Karpas-422 (cell line): ENCODE measurements at regions not wholly inside any gene's neighbourhood (a gene's known extent, or its start where the extent isn't known, plus 50 kb on each side); places are given as distances from the start of the nearest gene placed in this dataset.

Experiments
- DNase-seq: peaks from one replicate; pipeline ENCODE4 v3.0.0-alpha.2; 2015
- H2AFZ ChIP-seq: fragments of 200-600 bp; sonication (generic); 2 replicates; pipeline ENCODE4 v1.6.1; 2014; ENCODE audit warnings: antibody characterized with exemption, low read length, mixed read lengths
- H3K27ac ChIP-seq: fragments of 200-600 bp; sonication (generic); 2 replicates; pipeline ENCODE4 v1.5.1; 2014; ENCODE audit warnings: mild to moderate bottlenecking, low read length, moderate library complexity
- H3K27me3 ChIP-seq: fragments of 200-600 bp; sonication (generic); 2 replicates; pipeline ENCODE4 v1.6.1; 2014; ENCODE audit warnings: low read length, mixed read lengths
- H3K36me3 ChIP-seq: fragments of 200-600 bp; sonication (generic); 2 replicates; pipeline ENCODE4 v1.6.1; 2014; ENCODE audit warnings: low read length, mixed read lengths; ENCODE audit not compliant: insufficient read depth
- H3K4me1 ChIP-seq: fragments of 200-600 bp; sonication (generic); 2 replicates; pipeline ENCODE4 v1.6.1; 2014; ENCODE audit warnings: mild to moderate bottlenecking, low read length, mixed read lengths
- H3K4me2 ChIP-seq: fragments of 200-600 bp; sonication (generic); 2 replicates; pipeline ENCODE4 v1.6.1; 2014; ENCODE audit warnings: low read length, low read depth, mild to moderate bottlenecking; ENCODE audit not compliant: poor library complexity, severe bottlenecking
- H3K4me3 ChIP-seq: fragments of 200-600 bp; sonication (generic); 2 replicates; pipeline ENCODE4 v1.5.1; 2014; ENCODE audit warnings: mild to moderate bottlenecking, antibody characterized with exemption, low read length, mixed read lengths
- H3K79me2 ChIP-seq: fragments of 200-600 bp; sonication (generic); 2 replicates; pipeline ENCODE4 v1.6.1; 2014; ENCODE audit warnings: mild to moderate bottlenecking, low read length, mixed read lengths
- H3K9ac ChIP-seq: fragments of 200-600 bp; sonication (generic); 2 replicates; pipeline ENCODE4 v1.6.0; 2014; ENCODE audit warnings: low read length
- H3K9me2 ChIP-seq: fragments of 200-600 bp; sonication (generic), shearing (Covaris generic); replicated peaks from 2 replicates; pipeline ENCODE4 v1.6.0; 2014; ENCODE audit warnings: mild to moderate bottlenecking, low read length, moderate library complexity; ENCODE audit not compliant: insufficient read depth
- H3K9me3 ChIP-seq: fragments of 300-700, 200-600 bp; sonication (generic); 2 replicates; pipeline ENCODE4 v1.6.1; 2014; ENCODE audit warnings: low read length, mixed read lengths
- H4K20me1 ChIP-seq: fragments of 200-600 bp; sonication (generic); 2 replicates; pipeline ENCODE4 v1.6.1; 2014; ENCODE audit warnings: mild to moderate bottlenecking, antibody characterized with exemption, low read length, low read depth; ENCODE audit not compliant: insufficient read depth

DNA sequence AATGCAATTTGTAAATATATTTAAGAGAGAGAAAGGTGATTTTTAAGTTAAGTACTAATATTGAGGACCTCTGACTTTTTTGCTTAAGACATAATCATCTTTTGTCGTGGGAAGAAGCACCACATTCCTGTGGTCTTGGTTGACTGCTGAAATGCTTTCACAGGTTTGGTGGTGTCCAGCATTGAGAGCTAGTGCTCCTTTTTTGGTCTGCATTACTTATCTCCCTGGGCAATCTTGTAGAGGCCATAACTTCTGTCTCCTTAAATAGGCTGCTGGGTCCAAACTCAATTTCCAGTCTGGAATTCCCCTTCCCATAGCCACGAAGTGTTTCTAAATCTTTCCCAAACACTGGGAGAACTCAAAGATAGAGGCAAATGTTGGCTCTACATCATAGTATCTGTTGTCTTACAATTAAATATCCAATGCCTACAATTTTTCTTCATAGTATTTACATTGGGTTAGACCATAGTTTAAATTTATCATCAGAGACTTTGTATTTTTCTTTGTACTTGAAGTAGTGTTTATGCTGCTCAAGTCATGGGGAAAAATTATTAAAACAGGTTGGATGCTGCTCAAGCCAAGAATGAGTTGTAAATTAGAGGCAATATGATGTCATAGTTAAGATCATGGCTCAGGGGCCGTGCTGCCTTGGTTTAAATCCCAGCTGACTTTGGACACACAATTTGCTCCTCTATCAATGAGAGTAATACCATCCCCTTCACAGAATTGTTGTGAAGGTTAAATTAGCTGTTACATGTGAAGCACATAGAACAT, 105.6 kb downstream of the POSTN start:
- no peaks in the 10 kb centered on the region for H4K20me1 ChIP-seq
- no peaks in the 10 kb centered on the region for H3K4me1 ChIP-seq
- H3K36me3 ChIP-seq = no peaks in the 10 kb centered on the region
- no peak overlapping the region for H3K4me3 ChIP-seq
- no peak overlapping the region for H2AFZ ChIP-seq
- H3K79me2 ChIP-seq = no peaks in the 10 kb centered on the region
- no peak for DNase-seq
- H3K9me2 ChIP-seq = no peaks in the 10 kb centered on the region
- peaks cover 2% of the 10 kb centered on the region; the same call in 1 of the 2 replicates for H3K27me3 ChIP-seq
- H3K4me2 ChIP-seq = no peak overlapping the region
- no peaks in the 10 kb centered on the region for H3K9me3 ChIP-seq
- H3K9ac ChIP-seq = no peak overlapping the region
- H3K27ac ChIP-seq = no peak overlapping the region

DNA sequence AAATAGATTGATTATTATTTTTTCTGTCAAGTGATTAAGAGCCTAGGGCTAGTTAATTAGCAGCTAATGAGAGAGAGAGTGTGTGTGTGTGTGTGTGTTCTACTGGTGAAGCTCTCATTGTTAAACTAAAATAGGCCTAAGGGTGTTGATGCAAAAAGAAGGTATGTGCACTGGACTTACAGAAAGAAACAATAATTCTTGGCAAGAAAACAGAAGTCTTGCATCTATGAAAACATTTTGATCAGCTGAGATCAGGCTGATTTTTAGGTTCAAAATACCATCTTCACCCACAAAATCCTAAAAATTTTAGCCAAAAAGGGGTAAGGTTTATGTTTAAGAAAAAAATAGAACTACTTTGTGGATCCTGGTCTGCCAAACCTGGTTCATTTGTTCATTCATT, 106.5 kb downstream of the POSTN start:
- Histone ChIP-seq H3K79me2 (no peaks in the 10 kb centered on the region), H3K9me2 (no peaks in the 10 kb centered on the region)

DNA sequence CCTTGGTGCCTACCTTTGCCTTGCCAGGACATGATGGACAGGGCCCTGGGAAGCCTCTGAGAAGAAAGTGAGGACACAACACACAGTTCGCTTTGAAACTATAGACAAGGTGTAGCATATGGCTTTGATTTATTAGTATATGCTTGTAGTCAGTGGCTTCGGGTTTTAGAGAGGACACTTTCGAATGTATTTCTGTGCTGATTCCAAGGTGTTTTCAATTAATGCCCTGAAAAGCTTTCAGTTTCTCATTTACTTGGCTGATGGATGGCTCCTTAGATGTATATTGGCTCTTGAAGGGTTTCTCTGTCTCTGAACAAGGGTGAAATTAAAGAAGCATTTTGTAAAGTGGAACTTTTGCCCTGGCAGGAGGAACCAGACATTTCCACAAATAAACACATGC, 106.9 kb downstream of the POSTN start:
- Histone ChIP-seq H3K4me1 (no peaks in the 10 kb centered on the region), H3K4me3 (no peak overlapping the region)

More for the DNA sequence above, 106.5 kb downstream of the POSTN start:
- Histone ChIP-seq H4K20me1 (no peaks in the 10 kb centered on the region), H3K36me3 (no peaks in the 10 kb centered on the region), H3K9ac (no peak overlapping the region), H3K27me3 (peaks cover 2% of the 10 kb centered on the region; the same call in 1 of the 2 replicates), H3K4me1 (no peaks in the 10 kb centered on the region), H2AFZ (no peak overlapping the region), H3K27ac (no peak overlapping the region), H3K4me2 (no peak overlapping the region), H3K4me3 (no peak overlapping the region), H3K9me3 (no peaks in the 10 kb centered on the region)
- DNase-seq = no peak

DNA sequence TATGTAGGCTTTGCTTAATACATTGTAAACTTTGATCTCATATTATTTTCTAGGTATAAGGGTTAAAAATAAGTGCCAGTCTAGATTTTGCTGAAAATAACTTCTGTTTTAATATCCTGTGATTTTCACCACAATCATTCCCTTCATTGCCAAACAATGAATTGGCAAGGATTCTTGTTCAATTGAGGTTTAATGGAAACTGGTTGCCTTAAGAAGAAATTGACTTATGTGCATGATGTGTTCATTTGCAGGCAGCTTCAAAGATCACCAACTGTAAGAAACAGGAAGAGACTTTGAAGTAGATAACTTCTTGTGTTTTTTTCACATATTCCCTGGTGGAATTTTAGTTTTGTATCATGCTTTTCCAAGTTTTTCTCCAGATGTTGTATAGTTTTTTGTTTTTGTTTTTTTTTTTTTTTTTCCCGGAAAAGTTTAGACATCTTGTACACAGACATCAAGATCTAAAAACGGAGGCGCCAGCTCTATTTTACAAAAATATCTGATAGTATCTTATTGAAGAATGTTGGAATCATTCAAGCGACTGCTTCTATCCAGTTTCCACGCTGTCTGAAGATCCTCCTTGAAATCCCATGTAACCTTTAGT, 108.3 kb downstream of the POSTN start:
- H3K27me3 ChIP-seq = peaks cover 2% of the 10 kb centered on the region; the same call in 1 of the 2 replicates
- H3K9ac ChIP-seq = no peak overlapping the region
- no peaks in the 10 kb centered on the region for H3K79me2 ChIP-seq
- H3K4me1 ChIP-seq = no peaks in the 10 kb centered on the region
- H3K9me2 ChIP-seq = no peaks in the 10 kb centered on the region
- DNase-seq = no peak
- no peak overlapping the region for H3K4me3 ChIP-seq
- no peak overlapping the region for H2AFZ ChIP-seq
- no peaks in the 10 kb centered on the region for H3K9me3 ChIP-seq
- H3K36me3 ChIP-seq = no peaks in the 10 kb centered on the region
- no peak overlapping the region for H3K27ac ChIP-seq
- no peaks in the 10 kb centered on the region for H4K20me1 ChIP-seq
- no peak overlapping the region for H3K4me2 ChIP-seq

More for the DNA sequence above, 106.9 kb downstream of the POSTN start:
- H2AFZ ChIP-seq = no peak overlapping the region
- DNase-seq = no peak
- H3K27ac ChIP-seq = no peak overlapping the region
- H3K4me2 ChIP-seq = no peak overlapping the region
- H3K9me3 ChIP-seq = no peaks in the 10 kb centered on the region
- no peaks in the 10 kb centered on the region for H3K36me3 ChIP-seq
- H3K9ac ChIP-seq = no peak overlapping the region
- no peaks in the 10 kb centered on the region for H3K79me2 ChIP-seq
- H3K9me2 ChIP-seq = no peaks in the 10 kb centered on the region
- H3K27me3 ChIP-seq = peaks cover 2% of the 10 kb centered on the region; the same call in 1 of the 2 replicates
- H4K20me1 ChIP-seq = no peaks in the 10 kb centered on the region

DNA sequence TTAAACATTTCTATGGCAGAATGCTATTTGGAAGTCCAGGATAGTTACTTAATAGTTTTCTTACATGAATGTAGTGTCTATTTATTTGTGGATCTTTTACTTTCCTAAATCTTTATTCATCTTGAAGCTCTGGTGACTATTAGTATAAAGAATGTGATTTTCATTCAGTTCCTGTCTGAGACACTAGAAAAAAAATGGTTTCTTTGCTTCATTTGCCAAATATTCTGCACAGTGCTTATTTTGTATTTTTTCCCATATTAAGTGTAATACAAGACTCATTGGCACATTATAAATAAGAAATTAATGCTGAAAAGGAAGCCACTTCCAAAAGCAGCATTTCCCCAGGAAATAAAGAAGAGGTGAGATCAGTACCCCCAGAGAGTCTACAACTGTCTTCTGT, 109.8 kb downstream of the POSTN start:
- Histone ChIP-seq H3K27ac (no peak overlapping the region), H4K20me1 (no peaks in the 10 kb centered on the region), H3K4me2 (no peak overlapping the region), H3K27me3 (0 out of 2 replicates have a peak, but pooled peaks cover 2% of the 10 kb centered on the region), H3K36me3 (no peaks in the 10 kb centered on the region), H3K9me2 (no peaks in the 10 kb centered on the region), H3K79me2 (no peaks in the 10 kb centered on the region), H2AFZ (no peak overlapping the region), H3K4me3 (no peak overlapping the region), H3K4me1 (no peaks in the 10 kb centered on the region), H3K9ac (no peak overlapping the region), H3K9me3 (no peaks in the 10 kb centered on the region)
- DNase-seq = no peak

DNA sequence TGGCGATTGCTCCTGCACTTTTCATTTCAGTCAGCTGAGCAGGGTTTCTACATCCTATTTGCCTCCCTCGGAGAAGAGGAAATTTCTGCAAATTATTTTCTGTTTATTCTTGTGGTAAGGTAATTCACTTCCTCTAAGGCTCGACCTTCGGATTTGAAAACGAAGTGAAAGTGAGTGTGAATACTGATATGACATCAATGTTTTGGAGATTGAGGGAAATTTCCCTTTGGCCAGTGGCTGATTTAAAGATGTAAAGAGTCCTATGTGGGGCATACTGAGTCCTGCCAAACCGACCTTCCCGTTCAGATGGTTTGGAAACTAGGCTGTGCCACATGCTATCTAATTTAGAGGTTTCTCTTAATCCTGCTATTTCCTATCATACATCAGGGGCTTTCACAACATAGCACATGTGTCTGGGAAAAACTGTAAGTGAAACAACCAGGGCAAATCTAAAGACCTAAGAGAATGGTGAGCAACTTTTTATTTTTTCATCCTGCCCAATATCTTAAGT, 112.3 kb downstream of the POSTN start:
- Histone ChIP-seq H3K36me3 (no peaks in the 10 kb centered on the region), H3K4me1 (no peaks in the 10 kb centered on the region), H3K27me3 (0 out of 2 replicates have a peak, but pooled peaks cover 2% of the 10 kb centered on the region), H3K9me3 (no peaks in the 10 kb centered on the region), H3K4me3 (no peak overlapping the region), H2AFZ (no peak overlapping the region), H3K9me2 (no peaks in the 10 kb centered on the region), H3K79me2 (no peaks in the 10 kb centered on the region), H4K20me1 (no peaks in the 10 kb centered on the region), H3K27ac (no peak overlapping the region), H3K4me2 (no peak overlapping the region), H3K9ac (no peak overlapping the region)
- no peak for DNase-seq

DNA sequence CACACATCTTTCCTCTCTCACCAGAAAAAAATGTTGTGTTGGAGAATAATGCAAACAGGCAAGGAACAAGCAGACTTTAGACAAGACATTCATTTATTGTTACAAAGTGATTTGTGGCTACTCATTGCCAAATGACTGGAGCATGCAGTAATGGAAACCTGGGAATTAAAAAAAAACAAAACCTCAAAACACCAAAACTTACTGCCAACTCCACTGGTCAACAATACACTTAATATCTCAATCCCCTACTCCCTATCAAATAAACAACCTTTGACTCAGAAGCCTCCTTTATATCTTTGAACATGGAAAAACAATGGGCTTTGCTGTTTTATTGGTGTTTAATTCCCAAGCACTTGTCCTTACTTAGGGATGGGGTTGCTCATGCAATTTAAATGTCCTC, 112.8 kb downstream of the POSTN start:
- H3K9me2 ChIP-seq = no peaks in the 10 kb centered on the region
- H4K20me1 ChIP-seq = no peaks in the 10 kb centered on the region
- H3K9me3 ChIP-seq = no peaks in the 10 kb centered on the region
- H3K27ac ChIP-seq = no peak overlapping the region
- no peak overlapping the region for H3K4me2 ChIP-seq
- no peak for DNase-seq
- H3K27me3 ChIP-seq = 0 out of 2 replicates have a peak, but pooled peaks cover 2% of the 10 kb centered on the region
- H3K79me2 ChIP-seq = no peaks in the 10 kb centered on the region
- H3K9ac ChIP-seq = no peak overlapping the region
- H3K36me3 ChIP-seq = no peaks in the 10 kb centered on the region
- H2AFZ ChIP-seq = no peak overlapping the region
- H3K4me1 ChIP-seq = no peaks in the 10 kb centered on the region
- H3K4me3 ChIP-seq = no peak overlapping the region

DNA sequence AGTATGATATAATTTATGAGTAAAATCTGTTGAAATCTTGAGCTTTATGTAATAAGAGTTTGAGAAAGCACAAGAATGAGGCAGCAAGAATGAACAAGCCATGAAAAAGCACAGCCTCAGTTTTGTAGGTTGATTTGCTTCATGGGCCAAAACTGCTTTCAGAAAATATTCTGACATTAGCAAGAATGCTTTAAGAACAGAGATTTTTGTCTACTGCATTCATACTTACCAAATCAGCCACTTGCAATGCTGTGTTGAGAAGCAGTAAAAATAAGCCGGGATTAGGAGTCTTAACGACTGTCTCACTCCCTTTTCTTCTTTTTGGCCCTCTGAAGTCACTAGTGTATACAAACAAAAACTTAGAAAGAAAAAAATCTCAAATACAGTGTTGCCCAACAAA, 114.5 kb downstream of the POSTN start:
- H3K9me3 ChIP-seq = no peaks in the 10 kb centered on the region
- no peak overlapping the region for H3K4me2 ChIP-seq
- no peak overlapping the region for H2AFZ ChIP-seq
- 0 out of 2 replicates have a peak, but pooled peaks cover 2% of the 10 kb centered on the region for H3K27me3 ChIP-seq
- H3K27ac ChIP-seq = no peak overlapping the region
- no peaks in the 10 kb centered on the region for H3K79me2 ChIP-seq
- no peaks in the 10 kb centered on the region for H4K20me1 ChIP-seq
- no peak overlapping the region for H3K9ac ChIP-seq
- no peak overlapping the region for H3K4me3 ChIP-seq
- no peaks in the 10 kb centered on the region for H3K4me1 ChIP-seq
- H3K36me3 ChIP-seq = no peaks in the 10 kb centered on the region
- no peak for DNase-seq
- 0 out of 2 replicates have a peak, but pooled peaks cover 5% of the 10 kb centered on the region for H3K9me2 ChIP-seq
